NAMALWA (cell line): ENCODE measurements at regions not wholly inside any gene's neighbourhood (a gene's known extent, or its start where the extent isn't known, plus 50 kb on each side); places are given as distances from the start of the nearest gene placed in this dataset.
A peak's percentile ranks its signal among the peaks of the same experiment; 100 is the strongest.
"Not testable (repeated sequence)": the region's sequence is repeated elsewhere in the genome, so short reads cannot be mapped to it uniquely, and the experiment has no call there.

Experiments used
- DNase-seq: peaks from one replicate; pipeline ENCODE4 v3.0.0-alpha.2; 2015; ENCODE audit warnings: low spot score

DNA sequence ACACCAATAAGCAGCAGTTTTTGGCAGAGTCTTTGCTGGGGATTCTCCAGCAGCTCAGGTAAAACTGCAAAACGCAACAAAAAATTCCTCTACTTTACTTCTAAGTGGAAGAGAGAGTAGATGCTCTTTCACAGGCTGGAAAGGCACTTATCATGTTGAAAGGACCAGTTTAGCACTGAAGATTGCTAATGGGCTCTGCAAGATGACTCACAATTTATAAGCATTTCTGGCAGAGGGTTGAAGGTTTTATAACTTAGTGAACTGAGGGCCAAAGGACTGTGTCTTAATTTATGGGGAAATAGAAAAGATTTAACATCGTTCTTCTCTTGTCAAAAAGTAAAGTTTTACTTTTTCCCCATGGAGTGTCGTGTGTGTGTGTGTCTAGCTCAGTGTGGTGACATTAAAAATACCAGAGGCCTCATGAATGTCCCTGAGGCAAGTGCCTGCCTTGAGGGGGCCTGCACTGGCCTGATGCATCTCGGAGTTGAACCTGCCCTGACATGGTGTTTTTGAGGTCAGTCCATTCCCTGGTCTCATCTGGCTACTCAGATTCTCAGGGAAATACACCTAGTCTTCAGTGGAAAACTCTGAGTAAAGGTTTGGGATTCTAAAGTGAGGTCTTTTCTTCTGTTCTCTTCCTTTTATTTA, 1092.0 kb downstream of the NAALADL2 start:
- DNase-seq: no peak

- DNase-seq: no peak
Observed at GRCh38 chr3:175948041-175948440, 1088.9 kb downstream of the NAALADL2 start.

DNA sequence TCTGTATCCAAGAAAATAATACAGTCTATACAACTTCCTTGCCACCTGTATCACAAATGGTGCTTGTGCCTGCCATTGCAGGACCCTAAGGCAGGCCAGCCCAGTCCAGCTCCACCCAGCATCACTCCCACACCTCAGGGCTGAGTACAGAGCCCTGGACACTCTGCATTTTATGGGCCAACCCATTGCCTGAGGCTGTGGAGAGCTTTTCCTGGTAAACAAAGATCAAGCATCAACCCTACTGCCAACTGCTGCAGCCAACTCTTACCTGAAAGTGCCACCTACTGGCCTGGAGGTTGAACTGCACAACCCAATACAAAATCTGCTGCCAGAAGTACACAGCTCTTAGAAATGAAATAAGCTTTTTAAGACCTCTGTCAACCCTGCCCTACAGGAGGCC, 1082.2 kb downstream of the NAALADL2 start:
- DNase-seq: peak; percentile 69

- peak; percentile 55 for DNase-seq
Observed at GRCh38 chr3:175940881-175941280, 1081.7 kb downstream of the NAALADL2 start.

DNA sequence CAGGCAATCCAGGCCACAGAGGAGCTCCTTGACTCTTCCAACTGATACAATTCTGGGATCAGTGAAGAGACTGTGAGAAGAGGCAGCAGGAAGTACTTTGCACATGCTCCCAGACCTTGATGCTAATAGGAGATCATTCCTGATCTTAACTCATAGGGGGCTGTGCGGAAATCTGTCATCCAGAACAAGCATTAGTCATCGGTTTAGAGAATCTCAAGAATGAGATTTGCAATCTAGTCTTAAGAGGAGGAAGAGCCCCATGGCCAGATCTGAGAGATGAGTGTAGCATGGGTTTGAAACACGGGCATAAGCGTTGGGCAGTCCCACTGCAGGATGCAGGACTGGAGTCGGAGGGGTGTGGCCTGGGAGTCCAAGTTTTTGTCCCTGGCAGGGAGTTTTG, 1081.1 kb downstream of the NAALADL2 start:
- DNase-seq: no peak

DNA sequence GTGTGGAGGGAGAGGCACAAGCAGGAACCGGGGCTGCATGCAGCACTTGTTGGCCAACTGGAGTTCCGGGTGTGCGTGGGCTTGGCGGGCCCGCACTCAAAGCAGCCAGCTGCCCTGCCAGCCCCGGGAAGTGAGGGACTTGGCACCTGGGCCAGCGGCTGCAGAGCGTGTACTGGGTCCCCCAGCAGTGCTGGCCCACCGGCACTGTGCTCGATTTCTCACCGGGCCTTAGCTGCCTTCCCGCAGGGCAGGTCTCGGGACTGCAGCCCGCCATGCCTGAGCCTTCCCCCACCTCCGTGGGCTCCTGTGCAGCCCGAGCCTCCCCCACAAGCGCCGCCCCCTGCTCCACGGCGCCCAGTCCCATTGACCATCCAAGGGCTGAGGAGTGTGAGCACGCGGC, 1078.2 kb downstream of the NAALADL2 start:
- not testable (repeated sequence) for DNase-seq

GRCh38 chr3:175932586-175932985, 1073.5 kb downstream of the NAALADL2 start:
- no peak for DNase-seq

GRCh38 chr3:175919133-175919532, 1060.0 kb downstream of the NAALADL2 start:
- no peak for DNase-seq

- no peak for DNase-seq
Observed at GRCh38 chr3:175916191-175916934, 1057.2 kb downstream of the NAALADL2 start.

DNA sequence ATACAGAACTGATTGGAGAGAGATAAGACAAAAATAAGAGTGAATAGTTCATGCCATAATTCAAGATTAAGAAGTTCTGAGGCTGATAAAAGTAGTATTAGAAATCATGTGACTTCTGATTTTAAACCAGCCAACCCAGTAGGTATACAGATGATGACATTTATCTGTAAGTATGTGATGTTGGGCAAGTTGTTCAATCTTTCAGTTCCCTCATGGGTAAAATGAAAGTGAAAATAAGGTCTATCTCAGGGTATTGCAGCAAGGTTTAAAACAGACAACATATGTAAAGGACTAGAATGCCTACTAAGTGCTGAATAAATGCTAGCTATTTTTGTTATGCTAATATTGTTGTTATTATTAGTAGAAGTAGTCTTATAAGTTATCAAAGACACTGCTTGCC, 1055.7 kb downstream of the NAALADL2 start:
- DNase-seq: no peak

- no peak for DNase-seq
Observed at GRCh38 chr3:175913286-175913685, 1054.2 kb downstream of the NAALADL2 start.

- no peak for DNase-seq
Observed at GRCh38 chr3:175911937-175912336, 1052.8 kb downstream of the NAALADL2 start.

DNA sequence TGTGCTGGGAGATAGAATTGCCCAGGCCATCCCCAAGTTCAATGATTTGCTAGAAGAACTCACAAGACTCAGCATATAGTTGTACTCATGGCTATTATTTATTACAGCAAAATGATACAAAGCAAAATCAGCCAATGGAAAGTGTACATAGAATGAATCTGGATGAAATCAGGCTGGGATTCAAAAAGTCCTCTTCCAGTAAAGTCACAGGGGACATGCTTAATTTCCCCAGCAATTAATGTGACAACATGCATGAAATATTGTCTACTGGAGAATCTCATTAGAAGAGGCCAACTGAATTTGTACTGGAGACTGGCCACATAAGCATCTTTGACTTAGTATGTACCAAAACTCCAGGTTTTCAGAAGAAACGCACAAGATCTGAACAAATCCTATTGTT, 1043.1 kb downstream of the NAALADL2 start:
- DNase-seq: no peak

DNA sequence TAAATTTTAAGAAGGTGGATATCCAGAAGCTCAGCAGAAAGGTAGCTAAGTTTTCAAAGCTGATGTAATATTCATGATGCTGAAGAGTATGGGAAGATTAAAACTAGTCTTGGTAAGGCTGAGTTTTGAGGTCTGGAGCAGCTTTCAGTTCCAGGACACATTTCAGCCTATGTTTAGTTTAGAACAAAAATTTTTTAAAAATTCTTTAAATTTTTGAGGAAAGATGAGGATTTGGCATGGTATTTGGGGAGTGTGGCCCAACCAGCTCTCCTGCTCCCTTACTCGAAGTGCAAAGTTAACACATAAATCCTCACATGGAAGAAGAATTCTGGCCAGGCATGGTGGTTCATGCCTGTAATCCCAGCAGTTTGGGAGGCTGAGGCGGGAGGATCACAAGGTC, 1039.1 kb downstream of the NAALADL2 start:
- no peak for DNase-seq

GRCh38 chr3:175896655-175897054, 1037.5 kb downstream of the NAALADL2 start:
- DNase-seq: no peak

DNA sequence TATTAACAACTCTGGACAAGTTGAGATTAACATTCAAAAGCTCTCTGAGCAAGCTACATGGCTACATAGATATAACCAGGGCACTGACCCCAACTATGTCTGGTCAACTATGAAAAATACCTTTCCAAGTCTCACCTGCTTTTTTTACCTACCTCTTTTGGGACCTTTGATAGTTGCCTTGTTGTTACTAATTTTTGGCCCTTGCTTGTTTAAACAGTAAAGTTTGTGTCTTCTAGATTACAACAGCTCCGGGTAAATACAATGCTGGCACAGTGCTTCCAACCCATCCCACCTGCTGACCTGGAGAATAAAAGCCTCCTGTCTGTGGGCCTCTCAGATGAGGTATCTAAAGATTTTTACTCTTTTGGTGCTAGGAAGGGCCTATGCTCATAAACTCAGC, 1036.6 kb downstream of the NAALADL2 start:
- no peak for DNase-seq

DNA sequence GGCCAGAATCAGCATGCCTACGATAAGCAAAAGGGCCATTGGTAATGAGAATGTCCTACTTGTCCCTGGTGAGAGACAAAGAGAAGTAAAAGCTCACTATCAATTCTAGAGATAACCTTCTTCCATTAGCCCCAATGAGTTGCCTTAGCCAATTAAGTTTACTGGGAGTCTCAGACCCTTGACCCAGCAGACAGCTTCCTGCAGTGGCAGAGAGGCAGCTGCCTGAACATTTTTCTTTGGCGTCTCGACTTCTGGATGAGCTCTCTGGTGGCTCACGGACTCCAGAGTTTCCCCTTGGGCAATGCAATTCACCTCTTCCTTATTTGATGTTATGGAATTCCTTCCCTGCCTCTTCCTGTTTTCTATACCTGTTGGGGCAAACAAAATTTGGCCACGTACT, 1034.4 kb downstream of the NAALADL2 start:
- no peak for DNase-seq

- DNase-seq: no peak
Observed at GRCh38 chr3:175890066-175890465, 1030.9 kb downstream of the NAALADL2 start.

DNA sequence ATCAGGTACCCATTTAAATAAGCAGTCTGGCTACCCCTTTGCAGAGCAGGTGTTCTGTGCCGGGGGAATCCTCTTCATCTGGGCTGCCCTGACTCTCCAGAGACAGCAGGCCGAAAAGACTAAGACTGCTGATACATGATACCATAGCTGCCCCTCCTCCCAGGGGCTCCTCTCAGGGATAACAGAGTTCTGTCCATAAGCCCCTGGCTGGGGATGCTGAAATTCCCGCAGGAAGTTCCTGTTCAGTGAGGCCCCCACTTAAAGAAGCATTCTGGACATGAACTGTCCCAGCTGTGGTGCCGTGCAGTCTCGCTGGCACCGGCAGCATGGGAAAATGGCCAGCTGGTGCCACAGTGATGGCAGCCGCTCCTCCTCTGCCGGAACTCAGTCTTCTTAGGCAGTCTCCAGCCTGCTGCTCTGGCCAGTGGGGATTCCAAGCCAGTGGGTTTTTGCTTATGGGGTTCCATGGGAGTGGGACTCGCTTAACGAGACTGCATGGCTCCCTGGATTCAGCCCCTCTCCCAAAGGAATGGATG, 1026.2 kb downstream of the NAALADL2 start:
- DNase-seq: no peak

- no peak for DNase-seq
Observed at GRCh38 chr3:175879417-175879816, 1020.3 kb downstream of the NAALADL2 start.

DNA sequence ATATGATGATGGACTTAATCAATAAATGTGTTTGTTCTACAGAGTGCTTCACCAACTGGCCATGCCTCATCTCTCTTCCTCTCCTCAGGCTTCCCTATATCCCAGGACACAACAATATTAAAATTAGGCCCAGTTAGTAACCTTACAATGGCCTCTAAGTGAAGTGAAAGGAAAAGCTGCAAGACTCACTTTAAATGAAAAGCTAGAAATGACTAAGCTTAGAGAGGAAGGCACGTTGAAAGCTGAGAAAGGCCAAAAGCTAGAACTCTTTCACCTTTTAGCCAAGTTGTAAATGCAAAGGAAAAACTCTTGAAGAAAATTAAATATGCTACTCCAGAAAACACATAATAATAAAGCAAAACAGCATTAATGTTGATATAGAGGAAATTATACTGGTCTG, 1010.3 kb downstream of the NAALADL2 start:
- DNase-seq: no peak

- DNase-seq: no peak
Observed at GRCh38 chr3:175868626-175869025, 1009.5 kb downstream of the NAALADL2 start.

DNA sequence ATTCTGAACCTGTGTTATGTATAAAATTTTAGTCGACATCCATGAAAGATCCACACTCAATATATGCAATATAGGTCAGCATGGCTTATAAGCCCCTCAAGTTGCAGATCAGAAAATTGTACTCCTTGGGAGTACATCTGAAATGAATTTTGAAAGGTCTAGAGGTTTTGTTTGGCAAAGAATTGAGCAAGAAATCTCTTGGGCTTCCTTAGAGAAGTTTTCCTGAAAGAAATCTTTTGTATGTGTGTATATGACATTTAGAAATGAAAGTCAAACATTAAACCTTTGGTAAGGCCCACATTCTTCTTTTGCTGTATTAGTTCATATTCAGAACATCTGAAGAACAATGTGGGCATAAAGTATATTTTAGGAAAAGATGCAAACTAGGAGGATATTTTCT, 1006.6 kb downstream of the NAALADL2 start:
- no peak for DNase-seq

DNA sequence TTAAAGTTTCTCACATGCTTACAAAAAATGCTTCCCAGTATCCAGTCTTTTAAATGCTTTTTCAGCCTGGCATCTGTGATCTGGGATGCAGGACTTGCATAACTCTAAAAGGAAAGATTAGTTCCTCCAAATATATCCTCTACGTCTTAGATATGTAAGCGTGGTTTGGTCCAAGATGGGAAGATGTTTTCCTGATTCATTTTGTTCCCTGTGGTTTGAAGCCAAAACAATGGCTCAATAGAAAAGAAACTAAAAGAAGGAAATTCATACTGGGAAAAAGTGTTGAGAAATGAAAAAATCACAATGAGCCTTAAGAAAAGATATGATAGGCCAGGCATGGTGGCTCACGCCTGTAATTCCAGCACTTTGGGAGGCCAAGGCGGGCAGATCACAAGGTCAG, 1002.8 kb downstream of the NAALADL2 start:
- no peak for DNase-seq
